Astrocyte (in vitro differentiated cells and primary cell): ENCODE measurements at regions not wholly inside any gene's neighbourhood (a gene's known extent, or its start where the extent isn't known, plus 50 kb on each side); places are given as distances from the start of the nearest gene placed in this dataset.

Experiments used
- DNase-seq: peaks from one replicate; pipeline ENCODE4 v3.0.0-alpha.2; 2010; ENCODE audit warnings: low read depth
- FAIRE-seq: peaks from 2 replicates; lab custom pipeline; 2011; peaks lifted over from hg19 to GRCh38; lab: Jason Lieb, UNC
- H2AFZ ChIP-seq: 2 replicates; pipeline ENCODE4 v1.6.0; 2012; ENCODE audit warnings: low read depth, low read length, inconsistent platforms
- H3K27ac ChIP-seq: 2 replicates; pipeline ENCODE4 v1.5.1; 2011; ENCODE audit warnings: low read depth, low read length, inconsistent platforms
- H3K27me3 ChIP-seq: 2 replicates; pipeline ENCODE4 v1.6.0; 2011; ENCODE audit warnings: low read length, inconsistent platforms; ENCODE audit not compliant: insufficient read depth
- H3K36me3 ChIP-seq: 2 replicates; pipeline ENCODE4 v1.5.1; 2011; ENCODE audit warnings: low read length, inconsistent platforms; ENCODE audit not compliant: insufficient read depth
- H3K4me1 ChIP-seq: 2 replicates; pipeline ENCODE4 v1.5.1; 2011; ENCODE audit warnings: low read length, inconsistent platforms; ENCODE audit not compliant: insufficient read depth
- H3K4me2 ChIP-seq: 2 replicates; pipeline ENCODE4 v1.6.0; 2012; ENCODE audit warnings: low read length, inconsistent platforms
- H3K4me3 ChIP-seq: 2 replicates; pipeline ENCODE4 v1.5.1; 2011; ENCODE audit warnings: low read depth, mild to moderate bottlenecking, low read length, inconsistent platforms; ENCODE audit not compliant: insufficient read depth
- H3K79me2 ChIP-seq: 2 replicates; pipeline ENCODE4 v1.6.0; 2012; ENCODE audit warnings: mild to moderate bottlenecking, low read length, inconsistent platforms; ENCODE audit not compliant: insufficient read depth
- H3K9ac ChIP-seq: 2 replicates; pipeline ENCODE4 v1.6.0; 2012; ENCODE audit warnings: mild to moderate bottlenecking, low read length, inconsistent platforms
- H3K9me3 ChIP-seq: 2 replicates; pipeline ENCODE4 v1.5.1; 2012; ENCODE audit warnings: low read depth, mild to moderate bottlenecking, low read length, inconsistent platforms; ENCODE audit not compliant: insufficient read depth
- H4K20me1 ChIP-seq: 2 replicates; pipeline ENCODE4 v1.6.0; 2012; ENCODE audit warnings: low read length, inconsistent platforms; ENCODE audit not compliant: insufficient read depth
- H3K27ac Mint-ChIP-seq: one replicate; pipeline ENCODE4 v1.8.0; 2021; ENCODE audit warnings: mild to moderate bottlenecking, mixed read lengths; ENCODE audit not compliant: unreplicated experiment
- H3K27me3 Mint-ChIP-seq: one replicate; pipeline ENCODE4 v1.8.0; 2021; ENCODE audit warnings: low read depth, mixed read lengths; ENCODE audit not compliant: unreplicated experiment
- H3K36me3 Mint-ChIP-seq: one replicate; pipeline ENCODE4 v1.8.0; 2021; ENCODE audit warnings: low read depth, mixed read lengths; ENCODE audit not compliant: unreplicated experiment
- H3K4me1 Mint-ChIP-seq: one replicate; pipeline ENCODE4 v1.8.0; 2021; ENCODE audit warnings: low read depth, mixed read lengths; ENCODE audit not compliant: unreplicated experiment
- H3K4me3 Mint-ChIP-seq: one replicate; pipeline ENCODE4 v1.8.0; 2021; ENCODE audit warnings: mild to moderate bottlenecking, moderate library complexity, mixed read lengths; ENCODE audit not compliant: unreplicated experiment
- H3K9me3 Mint-ChIP-seq: one replicate; pipeline ENCODE4 v1.8.0; 2021; ENCODE audit warnings: mild to moderate bottlenecking, mixed read lengths; ENCODE audit not compliant: unreplicated experiment
- CTCF ChIP-seq: IDR thresholded peaks from 2 replicates; pipeline ENCODE4 v1.5.1; 2011; ENCODE audit warnings: low read depth, mild to moderate bottlenecking, inconsistent platforms, low read length, moderate library complexity; ENCODE audit not compliant: insufficient read depth
- EZH2 ChIP-seq: IDR thresholded peaks from 2 replicates; pipeline ENCODE4 v1.6.1; 2012; ENCODE audit warnings: mild to moderate bottlenecking, low read length, inconsistent platforms; ENCODE audit not compliant: insufficient read depth

DNA sequence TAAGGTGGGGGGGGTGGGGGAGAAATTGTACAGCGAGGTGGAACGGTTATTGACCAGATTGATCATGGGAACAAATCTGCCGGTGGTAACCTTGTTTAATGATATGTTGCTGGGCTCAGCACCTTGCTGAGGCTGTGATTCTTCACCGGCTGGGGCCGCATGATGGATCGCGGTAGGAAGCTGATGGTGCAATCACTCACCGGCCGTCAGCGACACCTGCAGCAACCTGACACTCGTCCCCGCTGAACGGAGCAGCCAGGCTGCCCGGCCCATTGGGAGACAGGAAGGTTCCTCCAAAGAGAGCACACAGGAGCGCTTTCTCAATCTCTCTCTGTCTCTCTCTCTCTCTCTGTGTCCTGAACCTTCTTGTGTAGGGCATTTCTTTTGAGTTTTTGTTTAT is 128.5 kb upstream of the RRP15 start:
- Histone ChIP-seq H4K20me1 (no peaks in the 10 kb centered on the region), H3K4me3 (no peak overlapping the region), H2AFZ (no peak overlapping the region), H3K27ac (no peak overlapping the region), H3K4me2 (no peak overlapping the region), H3K9ac (no peak overlapping the region), H3K36me3 (no peaks in the 10 kb centered on the region), H3K27me3 (peaks cover 14% of the 10 kb centered on the region), H3K4me1 (no peaks in the 10 kb centered on the region), H3K9me3 (no peaks in the 10 kb centered on the region), H3K79me2 (no peaks in the 10 kb centered on the region)
- no peak for TF ChIP-seq CTCF
- no peak for TF ChIP-seq EZH2
- peaks cover 11% of the 10 kb centered on the region for H3K27me3 Mint-ChIP-seq
- FAIRE-seq (no peak), DNase-seq (no peak)
- H3K36me3 Mint-ChIP-seq: no peaks in the 10 kb centered on the region
- no peak overlapping the region for H3K27ac Mint-ChIP-seq
- H3K4me3 Mint-ChIP-seq: no peak overlapping the region
- H3K9me3 Mint-ChIP-seq: no peaks in the 10 kb centered on the region
- H3K4me1 Mint-ChIP-seq: no peaks in the 10 kb centered on the region

DNA sequence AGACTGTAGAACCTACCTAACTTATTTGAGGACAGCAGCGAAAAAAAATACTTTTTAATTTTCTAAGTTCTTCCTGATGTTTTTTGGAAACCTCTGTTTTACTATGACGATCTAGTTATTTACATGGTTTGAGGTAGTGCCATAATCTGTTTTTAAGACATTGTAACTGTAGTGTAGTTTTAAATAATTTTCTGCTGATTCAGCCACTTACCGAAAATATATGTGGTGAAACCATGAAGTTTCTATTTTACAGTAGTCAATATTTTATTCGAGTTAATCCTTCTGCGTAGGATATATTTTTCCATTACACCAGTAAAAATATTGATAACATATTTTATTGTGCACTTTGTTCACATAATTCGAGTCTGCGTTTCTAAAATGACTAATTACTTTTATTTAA is 121.7 kb upstream of the RRP15 start:
- H3K27me3 Mint-ChIP-seq: peaks cover 16% of the 10 kb centered on the region

More for the DNA sequence above, 121.7 kb upstream of the RRP15 start:
- TF ChIP-seq CTCF (no peak), EZH2 (no peak)
- DNase-seq: no peak
- Histone ChIP-seq H4K20me1 (no peaks in the 10 kb centered on the region), H3K4me3 (no peak overlapping the region), H3K79me2 (no peaks in the 10 kb centered on the region), H3K27ac (no peak overlapping the region), H2AFZ (no peak overlapping the region), H3K9me3 (no peaks in the 10 kb centered on the region), H3K36me3 (no peaks in the 10 kb centered on the region), H3K4me2 (no peak overlapping the region), H3K9ac (no peak overlapping the region), H3K4me1 (peaks cover 6% of the 10 kb centered on the region), H3K27me3 (peaks cover 50% of the 10 kb centered on the region)
- H3K4me3 Mint-ChIP-seq: no peak overlapping the region
- no peaks in the 10 kb centered on the region for H3K9me3 Mint-ChIP-seq
- no peaks in the 10 kb centered on the region for H3K36me3 Mint-ChIP-seq
- peaks cover 2% of the 10 kb centered on the region for H3K4me1 Mint-ChIP-seq
- no peak for FAIRE-seq
- no peak overlapping the region for H3K27ac Mint-ChIP-seq
